Astrocyte of the spinal cord (primary cell): ENCODE measurements at regions not wholly inside any gene's neighbourhood (a gene's known extent, or its start where the extent isn't known, plus 50 kb on each side); places are given as distances from the start of the nearest gene placed in this dataset.

Experiments used
- DNase-seq: peaks from one replicate; pipeline ENCODE4 v3.0.0; 2011; ENCODE audit warnings: low read depth, low spot score
- H3K4me3 ChIP-seq: 2 replicates; pipeline ENCODE4 v1.5.1; 2011; ENCODE audit warnings: low read depth, mild to moderate bottlenecking, low read length, moderate library complexity
- in situ Hi-C: cut with HindIII; loops from 2 replicates; pipeline ENCODE4 v1.10.0; 2017; ENCODE audit warnings: low sequenced_read_pairs
- TF ChIP-seq, protein P1 (sequence below): IDR thresholded peaks from 2 replicates; pipeline ENCODE4 v1.5.1; 2012; ENCODE audit warnings: low read depth, mild to moderate bottlenecking, low read length, inconsistent platforms

DNA sequence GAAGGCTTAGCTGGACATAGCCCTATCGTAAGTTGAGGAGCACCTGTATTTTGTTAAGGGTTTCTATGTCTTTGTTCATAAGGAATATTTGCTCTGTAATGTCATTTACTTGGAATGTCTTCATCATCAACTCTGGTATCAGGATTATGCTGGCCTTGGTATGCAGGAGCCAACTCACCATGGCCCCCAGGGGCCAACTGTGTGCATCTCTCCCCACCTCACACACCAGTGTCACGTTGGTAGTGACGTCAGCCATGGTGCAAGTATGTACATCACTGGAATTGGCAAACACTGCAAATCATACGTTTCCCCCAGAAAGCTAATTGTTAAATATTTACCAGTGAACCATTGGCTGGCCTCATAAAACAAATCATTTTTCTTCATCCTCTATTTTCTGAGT lies 70.8 kb downstream of the YTHDF1 start:
- in situ Hi-C loops = no loop called here
- H3K4me3 ChIP-seq = no peak overlapping the region
- TF ChIP-seq, protein P1, sequence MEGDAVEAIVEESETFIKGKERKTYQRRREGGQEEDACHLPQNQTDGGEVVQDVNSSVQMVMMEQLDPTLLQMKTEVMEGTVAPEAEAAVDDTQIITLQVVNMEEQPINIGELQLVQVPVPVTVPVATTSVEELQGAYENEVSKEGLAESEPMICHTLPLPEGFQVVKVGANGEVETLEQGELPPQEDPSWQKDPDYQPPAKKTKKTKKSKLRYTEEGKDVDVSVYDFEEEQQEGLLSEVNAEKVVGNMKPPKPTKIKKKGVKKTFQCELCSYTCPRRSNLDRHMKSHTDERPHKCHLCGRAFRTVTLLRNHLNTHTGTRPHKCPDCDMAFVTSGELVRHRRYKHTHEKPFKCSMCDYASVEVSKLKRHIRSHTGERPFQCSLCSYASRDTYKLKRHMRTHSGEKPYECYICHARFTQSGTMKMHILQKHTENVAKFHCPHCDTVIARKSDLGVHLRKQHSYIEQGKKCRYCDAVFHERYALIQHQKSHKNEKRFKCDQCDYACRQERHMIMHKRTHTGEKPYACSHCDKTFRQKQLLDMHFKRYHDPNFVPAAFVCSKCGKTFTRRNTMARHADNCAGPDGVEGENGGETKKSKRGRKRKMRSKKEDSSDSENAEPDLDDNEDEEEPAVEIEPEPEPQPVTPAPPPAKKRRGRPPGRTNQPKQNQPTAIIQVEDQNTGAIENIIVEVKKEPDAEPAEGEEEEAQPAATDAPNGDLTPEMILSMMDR = no peak
- no peak for DNase-seq

DNA sequence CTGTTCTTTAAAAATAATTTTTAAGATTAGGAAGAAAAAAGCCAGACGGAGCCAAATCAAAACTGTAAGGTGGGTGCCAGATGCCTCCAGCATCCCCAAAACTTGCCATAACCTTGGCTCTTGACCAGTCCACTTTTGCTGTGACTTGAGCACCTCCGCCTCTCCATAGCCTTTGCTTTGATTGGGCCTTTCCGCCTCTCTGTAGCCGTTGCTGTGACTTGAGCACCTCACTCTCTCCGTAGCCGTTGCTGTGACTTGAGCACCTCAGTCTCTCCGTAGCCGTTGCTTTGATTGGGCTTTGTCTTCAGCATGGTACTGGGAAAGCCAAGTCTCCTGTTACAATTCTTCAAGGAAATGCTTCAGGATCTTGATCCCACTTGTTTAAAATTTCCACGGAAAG lies 73.0 kb downstream of the YTHDF1 start:
- TF ChIP-seq, protein P1 = no peak
- in situ Hi-C loops = no loop called here
- no peak overlapping the region for H3K4me3 ChIP-seq
- DNase-seq = no peak

DNA sequence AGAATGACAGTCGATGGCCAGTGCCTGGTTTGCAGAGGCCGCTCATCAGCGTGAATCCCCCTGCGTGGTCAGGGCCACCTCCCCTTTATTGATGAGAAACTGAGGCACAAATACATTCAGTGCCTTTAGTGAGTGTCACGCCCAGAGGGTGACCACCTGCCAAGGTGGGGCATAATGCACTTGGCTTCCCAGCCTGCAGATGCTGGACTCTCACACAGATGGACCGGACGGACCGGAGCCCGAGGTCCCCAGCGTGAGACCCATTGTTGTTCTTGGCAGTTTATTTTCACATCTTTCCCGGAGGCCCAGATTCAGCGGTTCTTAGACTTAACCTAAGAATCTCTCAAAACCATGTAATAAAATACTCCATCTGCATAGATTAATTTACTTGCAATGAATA lies 74.4 kb downstream of the YTHDF1 start:
- in situ Hi-C loops = no loop called here
- TF ChIP-seq, protein P1 = no peak
- H3K4me3 ChIP-seq = no peak overlapping the region
- no peak for DNase-seq

DNA sequence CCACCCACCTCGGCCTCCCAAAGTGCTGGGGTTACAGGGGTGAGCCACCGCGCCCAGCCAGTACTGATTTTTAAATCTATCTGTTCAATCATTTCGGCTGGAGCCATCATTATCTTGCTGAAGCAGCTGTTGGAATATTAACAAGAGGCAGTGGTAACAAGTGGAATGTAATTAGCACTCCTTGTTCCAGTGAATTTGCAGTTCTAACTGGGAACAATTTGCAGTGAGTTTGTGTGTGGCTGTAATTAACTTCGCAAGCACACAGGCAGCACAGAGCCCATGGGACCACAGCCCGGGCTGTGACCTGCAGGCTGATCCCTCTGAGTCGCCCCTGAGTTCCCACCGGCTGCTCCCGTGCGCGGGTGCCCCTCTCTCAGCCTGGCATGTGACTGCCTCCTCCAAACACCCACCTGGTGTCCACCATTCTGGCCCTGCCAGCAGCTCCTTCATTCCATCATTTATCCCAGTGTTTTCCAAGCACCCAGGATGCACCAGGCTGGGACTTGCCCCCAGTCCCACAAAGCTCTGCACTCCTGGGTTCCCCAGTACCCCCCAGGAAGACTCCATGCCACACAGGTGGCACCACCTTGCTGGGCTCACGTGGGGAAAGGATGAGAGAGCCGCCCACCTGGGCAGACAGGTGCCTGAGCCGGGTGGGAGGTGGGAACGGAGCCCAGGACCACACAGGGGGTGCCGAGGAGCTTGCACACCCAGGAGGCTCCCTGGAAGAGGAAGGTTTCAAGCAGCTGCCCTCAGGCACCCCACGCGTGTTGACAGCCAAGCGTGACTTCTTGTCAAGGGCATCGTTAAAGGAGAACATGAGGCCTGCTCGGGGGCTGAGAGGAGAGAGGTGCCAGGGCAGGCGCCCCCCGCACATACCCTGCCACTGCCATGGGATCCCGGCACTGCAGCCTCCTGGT lies 75.2 kb downstream of the YTHDF1 start:
- DNase-seq = no peak
- in situ Hi-C loops = no loop called here
- TF ChIP-seq, protein P1 = no peak
- H3K4me3 ChIP-seq = no peak overlapping the region

DNA sequence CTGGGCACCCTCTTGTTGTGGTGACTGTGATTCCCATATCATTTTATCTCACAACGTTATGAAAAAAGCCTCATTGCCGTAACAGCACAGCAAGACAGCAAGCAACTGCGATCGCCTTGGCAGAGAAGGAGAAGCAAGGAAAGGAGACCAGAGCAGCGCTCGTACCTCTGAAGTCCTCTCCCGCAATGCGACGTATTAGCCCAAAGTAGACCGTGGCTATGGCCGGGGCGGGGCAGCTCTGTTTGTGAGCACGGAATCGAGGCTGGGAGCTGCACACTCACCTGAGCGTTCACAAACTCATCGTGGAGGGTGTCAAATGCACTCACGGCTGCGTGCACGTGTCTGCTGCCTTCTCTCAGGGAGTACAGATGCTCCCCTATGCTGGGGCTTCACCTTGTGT lies 76.1 kb downstream of the YTHDF1 start:
- in situ Hi-C loops = no loop called here
- H3K4me3 ChIP-seq = no peak overlapping the region
- TF ChIP-seq, protein P1 = no peak

DNA sequence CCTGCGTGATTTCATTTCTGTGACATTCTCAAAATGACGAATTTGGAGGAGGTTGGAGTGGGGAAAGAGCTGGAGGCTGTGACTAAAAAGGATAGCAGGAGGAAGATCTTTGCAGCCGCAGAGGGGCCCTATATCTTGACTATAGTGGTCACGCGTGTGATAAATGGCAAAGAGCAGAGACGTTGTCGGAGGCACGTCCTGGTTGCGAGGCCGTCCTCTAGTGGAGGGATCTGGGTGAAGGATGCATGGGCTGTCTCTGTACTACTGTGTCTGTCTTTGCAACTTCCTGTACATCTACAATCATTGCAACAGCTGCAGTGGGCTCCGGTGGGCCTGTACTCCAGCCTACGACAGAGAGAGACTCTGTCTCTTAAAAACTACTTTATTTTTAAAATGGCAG lies 76.6 kb downstream of the YTHDF1 start:
- TF ChIP-seq, protein P1 = no peak
- no peak for DNase-seq
- H3K4me3 ChIP-seq = no peak overlapping the region
- in situ Hi-C loops = no loop called here

More for the DNA sequence above, 76.1 kb downstream of the YTHDF1 start:
- no peak for DNase-seq
